Suprapubic skin (tissue), 3 donors: ENCODE measurements at regions not wholly inside any gene's neighbourhood (a gene's known extent, or its start where the extent isn't known, plus 50 kb on each side); places are given as distances from the start of the nearest gene placed in this dataset.

Experiments used
- POLR2AphosphoS5 ChIP-seq, 3 donors: sonication (generic); formaldehyde crosslinking; IDR thresholded peaks; one replicate each; pipeline ENCODE4 v1.6.1; 2017; ENCODE audit warnings: antibody characterized with exemption in 3 of 3
- TF ChIP-seq, protein P1 (sequence below), 2 donors: fragments of 200-600 bp in 1 of 2; fragments of 450-650 bp in 1 of 2; sonication (generic) in 1 of 2; IDR thresholded peaks; one replicate each; pipeline ENCODE4 v1.5.1; 2016 to 2019; ENCODE audit warnings: antibody characterized with exemption in 2 of 2, mild to moderate bottlenecking in 1 of 2, moderate library complexity in 1 of 2

DNA sequence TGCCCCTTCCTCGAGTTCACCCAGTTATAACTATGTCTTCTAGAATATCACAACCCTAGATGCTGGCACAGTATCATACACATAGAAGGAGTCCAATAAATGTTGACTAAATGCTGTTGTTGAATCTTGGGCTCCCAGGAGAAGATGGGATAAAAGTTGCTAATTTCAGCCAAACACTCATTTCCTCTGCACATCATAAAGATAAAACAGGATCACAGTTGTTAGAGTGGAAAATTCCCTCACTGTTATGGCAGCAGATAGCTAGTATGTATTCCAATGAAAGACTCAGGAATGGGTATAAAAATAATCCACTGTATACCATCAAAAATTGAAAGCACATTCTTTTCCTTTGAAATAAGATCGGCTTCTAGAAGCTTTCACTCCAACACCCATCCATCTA lies 294.9 kb upstream of the TSHZ2 start:
- TF ChIP-seq, protein P1, sequence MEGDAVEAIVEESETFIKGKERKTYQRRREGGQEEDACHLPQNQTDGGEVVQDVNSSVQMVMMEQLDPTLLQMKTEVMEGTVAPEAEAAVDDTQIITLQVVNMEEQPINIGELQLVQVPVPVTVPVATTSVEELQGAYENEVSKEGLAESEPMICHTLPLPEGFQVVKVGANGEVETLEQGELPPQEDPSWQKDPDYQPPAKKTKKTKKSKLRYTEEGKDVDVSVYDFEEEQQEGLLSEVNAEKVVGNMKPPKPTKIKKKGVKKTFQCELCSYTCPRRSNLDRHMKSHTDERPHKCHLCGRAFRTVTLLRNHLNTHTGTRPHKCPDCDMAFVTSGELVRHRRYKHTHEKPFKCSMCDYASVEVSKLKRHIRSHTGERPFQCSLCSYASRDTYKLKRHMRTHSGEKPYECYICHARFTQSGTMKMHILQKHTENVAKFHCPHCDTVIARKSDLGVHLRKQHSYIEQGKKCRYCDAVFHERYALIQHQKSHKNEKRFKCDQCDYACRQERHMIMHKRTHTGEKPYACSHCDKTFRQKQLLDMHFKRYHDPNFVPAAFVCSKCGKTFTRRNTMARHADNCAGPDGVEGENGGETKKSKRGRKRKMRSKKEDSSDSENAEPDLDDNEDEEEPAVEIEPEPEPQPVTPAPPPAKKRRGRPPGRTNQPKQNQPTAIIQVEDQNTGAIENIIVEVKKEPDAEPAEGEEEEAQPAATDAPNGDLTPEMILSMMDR (IDR thresholded peaks at IDR 0.05): no peak
- TF ChIP-seq POLR2AphosphoS5 (IDR thresholded peaks at IDR 0.05): no peak
